K562 (cell line): ENCODE measurements at regions not wholly inside any gene's neighbourhood (a gene's known extent, or its start where the extent isn't known, plus 50 kb on each side); places are given as distances from the start of the nearest gene placed in this dataset.

Experiments used
- ATAC-seq: fragments of 200-7000 bp; cut with Tn5 transposase; 3 replicates; pipeline ENCODE4 v1.9.1; 2020; ENCODE audit warnings: moderate library complexity
- BruUV-seq: library from RNA; stranded (reverse); fragments of 400-500 nt; replicated peaks from 2 replicates; lab custom pipeline; 2021; lab: Mats Ljungman, UMichigan
- CTCF ChIA-PET: fragments of 300-600 bp; formaldehyde crosslinking; extraction: SDS; loops from one replicate; lab custom pipeline; 2021; ENCODE audit warnings: low intra/inter-chr PET ratio; lab: Yijun Ruan, JAX
- POLR2A ChIA-PET: fragments of 300-600, 350-650 bp; sonication (Branson Sonifier 250); formaldehyde crosslinking; extraction: SDS; loops from one replicate; lab custom pipeline; 2021; ENCODE audit warnings: antibody characterized with exemption, inconsistent platforms; lab: Yijun Ruan, JAX
- DNase-seq, 4 experiments: peaks; one replicate each; pipeline versions ENCODE4 v3.0.0 to v3.0.0-alpha.2; 2011 to 2018; ENCODE audit warnings: low spot score in 3 of 4, mixed read lengths in 3 of 4; ENCODE audit errors: extremely low read depth in 1 of 4
- FAIRE-seq: peaks from 2 replicates; lab custom pipeline; 2011; peaks lifted over from hg19 to GRCh38; lab: Jason Lieb, UNC
- H2AFZ ChIP-seq: 2 replicates; pipeline ENCODE4 v1.6.0; 2011; ENCODE audit warnings: low read depth, low read length, control low read depth, inconsistent platforms
- H3K27ac ChIP-seq: fragments of 200-600 bp; 3 replicates; pipeline ENCODE4 v1.8.0; 2011; ENCODE audit warnings: low read depth, mild to moderate bottlenecking, control low read depth, inconsistent platforms, low read length, moderate library complexity, mixed read lengths; ENCODE audit errors: extremely low read depth
- H3K27me3 ChIP-seq, 2 experiments: fragments of 300-600 bp in 1 of 2; 2 replicates in 1 of 2; 3 replicates in 1 of 2; pipeline versions ENCODE4 v1.6.0 to v1.8.0; 2011; ENCODE audit warnings: inconsistent platforms in 2 of 2, low read length in 2 of 2, mild to moderate bottlenecking in 1 of 2, mixed read lengths in 1 of 2, moderate library complexity in 1 of 2; ENCODE audit not compliant: control insufficient read depth in 2 of 2, insufficient read depth in 2 of 2
- H3K36me3 ChIP-seq: fragments of 300-600 bp; 3 replicates; pipeline ENCODE4 v1.8.0; 2011; ENCODE audit warnings: mild to moderate bottlenecking, low read length, inconsistent platforms; ENCODE audit not compliant: control insufficient read depth, insufficient read depth
- H3K4me1 ChIP-seq, 2 experiments: fragments of 200-600 bp in 1 of 2; replicated peaks in 1 of 2; 2 replicates in 1 of 2; 3 replicates in 1 of 2; pipeline versions ENCODE4 v1.5.1 to v1.8.0; 2011; ENCODE audit warnings: inconsistent platforms in 2 of 2, low read length in 2 of 2, mild to moderate bottlenecking in 1 of 2, mixed read lengths in 1 of 2, moderate library complexity in 1 of 2; ENCODE audit not compliant: control insufficient read depth in 2 of 2, insufficient read depth in 2 of 2
- H3K4me2 ChIP-seq: 2 replicates; pipeline ENCODE4 v1.6.1; 2011; ENCODE audit warnings: low read length, control low read depth, inconsistent platforms, mixed read lengths; ENCODE audit not compliant: insufficient read depth
- H3K4me3 ChIP-seq: fragments of 200-600 bp; sonication (generic), shearing (Covaris generic); 2 replicates; pipeline ENCODE4 v1.5.1; 2016; ENCODE audit warnings: control low read depth, inconsistent platforms
- H3K79me2 ChIP-seq: fragments of 200-600 bp; 3 replicates; pipeline ENCODE4 v1.8.0; 2011; ENCODE audit warnings: low read length, inconsistent platforms; ENCODE audit not compliant: control insufficient read depth, insufficient read depth
- H3K9ac ChIP-seq, 2 experiments: 2 replicates each; pipeline versions ENCODE4 v1.6.0 to v1.6.1; 2011; ENCODE audit warnings: low read depth in 2 of 2, low read length in 2 of 2, control low read depth in 1 of 2, inconsistent platforms in 1 of 2, mild to moderate bottlenecking in 1 of 2, mixed read lengths in 1 of 2; ENCODE audit not compliant: insufficient read depth in 1 of 2
- H3K9me1 ChIP-seq: one replicate; pipeline ENCODE4 v1.6.0; 2011; ENCODE audit warnings: inconsistent platforms, mild to moderate bottlenecking, low read length, moderate library complexity; ENCODE audit not compliant: control insufficient read depth, insufficient read depth
- H3K9me3 ChIP-seq: replicated peaks from 2 replicates; pipeline ENCODE4 v1.5.1; 2011; ENCODE audit warnings: low read depth, low read length, inconsistent platforms; ENCODE audit not compliant: control insufficient read depth, insufficient read depth
- H4K20me1 ChIP-seq: replicated peaks from 2 replicates; pipeline ENCODE4 v1.6.1; 2011; ENCODE audit warnings: low read length, inconsistent platforms, mixed read lengths; ENCODE audit not compliant: control insufficient read depth, insufficient read depth
- BCLAF1 ChIP-seq, 2 experiments: fragments of 450-650 bp in 1 of 2; IDR thresholded peaks; 2 replicates each; pipeline ENCODE4 v1.6.1; 2011 to 2017; ENCODE audit warnings: low read depth in 2 of 2, antibody characterized with exemption in 1 of 2, borderline replicate concordance in 1 of 2, low read length in 1 of 2, mild to moderate bottlenecking in 1 of 2, mixed read lengths in 1 of 2; ENCODE audit not compliant: control insufficient read depth in 1 of 2
- BRD9 ChIP-seq: fragments of 450-650 bp; IDR thresholded peaks from 2 replicates; pipeline ENCODE4 v1.6.1; 2018; ENCODE audit warnings: low read depth; ENCODE audit not compliant: partially characterized antibody
- C11orf30 ChIP-seq: fragments of 450-650 bp; IDR thresholded peaks from 2 replicates; pipeline ENCODE4 v1.6.1; 2016; ENCODE audit warnings: low read depth, mild to moderate bottlenecking
- CC2D1A ChIP-seq: fragments of 450-650 bp; IDR thresholded peaks from 2 replicates; pipeline ENCODE4 v1.6.1; 2017; ENCODE audit warnings: mild to moderate bottlenecking
- E2F1 ChIP-seq: sonication (generic); formaldehyde crosslinking; IDR thresholded peaks from 2 replicates; pipeline ENCODE4 v1.8.1; 2023; ENCODE audit warnings: mild to moderate bottlenecking, missing genetic modification reagents, moderate library complexity
- HSF4 ChIP-seq: fragments of 250-450 bp; sonication (Bioruptor Pico); IDR thresholded peaks from 2 replicates; pipeline ENCODE4 v2.1.2; 2022; ENCODE audit warnings: mild to moderate bottlenecking, moderate library complexity, borderline replicate concordance
- MEIS2 ChIP-seq: fragments of 450-650 bp; IDR thresholded peaks from 2 replicates; pipeline ENCODE4 v1.6.1; 2014; ENCODE audit warnings: mild to moderate bottlenecking; ENCODE audit not compliant: partially characterized antibody
- NFXL1 ChIP-seq: fragments of 450-650 bp; formaldehyde crosslinking; IDR thresholded peaks from 2 replicates; pipeline ENCODE4 v1.4.0; 2021; ENCODE audit warnings: mild to moderate bottlenecking
- NR1H2 ChIP-seq: sonication (generic); formaldehyde crosslinking; IDR thresholded peaks from 2 replicates; pipeline ENCODE4 v1.4.0; 2020; ENCODE audit warnings: mild to moderate bottlenecking, missing genetic modification reagents
- TAF1 ChIP-seq: IDR thresholded peaks from 2 replicates; pipeline ENCODE4 v1.6.1; 2011; ENCODE audit warnings: mild to moderate bottlenecking, low read length, moderate library complexity; ENCODE audit not compliant: insufficient read depth, control insufficient read depth, severe bottlenecking; ENCODE audit errors: extremely low read depth
- TAF7 ChIP-seq: fragments of 450-650 bp; IDR thresholded peaks from 2 replicates; pipeline ENCODE4 v1.6.1; 2016; ENCODE audit warnings: missing genetic modification characterization, missing compliant biosample characterization
- TAL1 ChIP-seq: fragments of 450-650 bp; IDR thresholded peaks from 2 replicates; pipeline ENCODE4 v1.6.1; 2016; ENCODE audit warnings: mild to moderate bottlenecking
- TRIM28 ChIP-seq: fragments of 450-650 bp; IDR thresholded peaks from 2 replicates; pipeline ENCODE4 v1.6.1; 2017
- ZNF592 ChIP-seq: fragments of 450-650 bp; IDR thresholded peaks from 2 replicates; pipeline ENCODE4 v1.6.1; 2017; ENCODE audit warnings: antibody characterized with exemption, mild to moderate bottlenecking
- ZNF778 ChIP-seq: fragments of 450-650 bp; formaldehyde crosslinking; IDR thresholded peaks from 2 replicates; pipeline ENCODE4 v1.4.0; 2020; ENCODE audit warnings: mild to moderate bottlenecking, moderate library complexity
- ZNF780A ChIP-seq: fragments of 250-450 bp; sonication (Bioruptor Pico); IDR thresholded peaks from 2 replicates; pipeline ENCODE4 v1.5.0; 2021; ENCODE audit warnings: mild to moderate bottlenecking
- in situ Hi-C: fragments of 300-500 bp; cut with MboI; formaldehyde crosslinking; loops from 4 replicates; pipeline ENCODE4 v1.15.0; 2018; ENCODE audit warnings: inconsistent platforms, mixed read lengths
- intact Hi-C: fragments of 100-400 bp; cut with micrococcal nuclease; formaldehyde crosslinking; loops from 2 replicates; pipeline ENCODE4 v1.14.2; 2022

GRCh38 chr14:27050208-27050607, 452.4 kb upstream of the NOVA1 start:
- H3K4me3 ChIP-seq, result no peak overlapping the region
- no peak overlapping the region for H3K9ac ChIP-seq
- H3K27me3 ChIP-seq, result no peaks in the 10 kb centered on the region
- TF ChIP-seq NFXL1 (CRISPR knock-in tag) (no peak), TAF7 (tag) (no peak), TRIM28 (no peak), HSF4 (CRISPR knock-in tag) (no peak), ZNF778 (no peak), E2F1 (CRISPR knock-in tag) (no peak), C11orf30 (no peak), NR1H2 (CRISPR knock-in tag) (no peak), TAF1 (no peak), ZNF780A (CRISPR knock-in tag) (no peak), BCLAF1 (IDR thresholded peaks at IDR 0.05; ENCODE audit: borderline replicate concordance in 1 of 2, control insufficient read depth in 1 of 2, low read depth in 2 of 2, low read length in 1 of 2) (no peak), TAL1 (no peak), ZNF592 (no peak), BRD9 (no peak), CC2D1A (no peak), MEIS2 (no peak)
- H3K27ac ChIP-seq, result no peak overlapping the region
- FAIRE-seq (no peak), ATAC-seq (no peak), DNase-seq (no peak)
- no peak overlapping the region for H3K4me2 ChIP-seq
- H3K79me2 ChIP-seq, result no peaks in the 10 kb centered on the region
- no peaks in the 10 kb centered on the region for H3K36me3 ChIP-seq
- intact Hi-C loops, result no loop called here
- no peaks in the 10 kb centered on the region for H3K9me3 ChIP-seq
- no peaks in the 10 kb centered on the region for H3K9me1 ChIP-seq
- no peak overlapping the region for H2AFZ ChIP-seq
- no peaks in the 10 kb centered on the region for H3K4me1 ChIP-seq
- no peaks in the 10 kb centered on the region for H4K20me1 ChIP-seq
- in situ Hi-C loops, result no loop called here
- ChIA-PET POLR2A (no interaction called here), CTCF (no interaction called here)
- BruUV-seq, result no TSS peak
